C4-2B (cell line): ENCODE measurements at regions not wholly inside any gene's neighbourhood (a gene's known extent, or its start where the extent isn't known, plus 50 kb on each side); places are given as distances from the start of the nearest gene placed in this dataset.

Experiments
- H3K27ac ChIP-seq: fragments of 450-650 bp; 2 replicates; pipeline ENCODE4 v1.5.1; 2017
- CTCF ChIP-seq: fragments of 450-650 bp; conservative IDR thresholded peaks from 2 replicates; pipeline ENCODE4 v1.5.1; 2017; ENCODE audit warnings: mild to moderate bottlenecking
- ZFX ChIP-seq: fragments of 450-650 bp; IDR thresholded peaks from 2 replicates; pipeline ENCODE4 v1.6.1; 2017

- no peak for TF ChIP-seq ZFX
- no peak for TF ChIP-seq CTCF
- H3K27ac ChIP-seq = no peak overlapping the region
Observed at GRCh38 chrX:78493180-78493579, 165.8 kb upstream of the CYSLTR1 start.

GRCh38 chrX:78476701-78477100 is 149.3 kb upstream of the CYSLTR1 start:
- no peak for TF ChIP-seq CTCF
- TF ChIP-seq ZFX = no peak
- H3K27ac ChIP-seq = no peak overlapping the region

GRCh38 chrX:78456909-78457308 is 129.5 kb upstream of the CYSLTR1 start:
- TF ChIP-seq ZFX (no peak), CTCF (no peak)
- H3K27ac ChIP-seq = no peak overlapping the region

GRCh38 chrX:78455901-78456300 is 128.5 kb upstream of the CYSLTR1 start:
- TF ChIP-seq ZFX (no peak), CTCF (no peak)
- H3K27ac ChIP-seq = no peak overlapping the region

GRCh38 chrX:78452356-78452755 is 124.9 kb upstream of the CYSLTR1 start:
- no peak for TF ChIP-seq ZFX
- TF ChIP-seq CTCF = no peak

GRCh38 chrX:78437621-78438020 is 110.2 kb upstream of the CYSLTR1 start:
- H3K27ac ChIP-seq = no peak overlapping the region
- TF ChIP-seq CTCF (no peak), ZFX (no peak)

More at GRCh38 chrX:78452356-78452755, 124.9 kb upstream of the CYSLTR1 start:
- H3K27ac ChIP-seq = no peak overlapping the region

GRCh38 chrX:78429172-78429571 is 101.8 kb upstream of the CYSLTR1 start:
- no peak overlapping the region for H3K27ac ChIP-seq
- TF ChIP-seq ZFX (no peak), CTCF (no peak)

- H3K27ac ChIP-seq = no peak overlapping the region
- TF ChIP-seq ZFX = no peak
- TF ChIP-seq CTCF = no peak
Observed at GRCh38 chrX:78388663-78389062, 61.3 kb upstream of the CYSLTR1 start.
